Gastroesophageal sphincter (tissue), 3 donors: ENCODE measurements at regions not wholly inside any gene's neighbourhood (a gene's known extent, or its start where the extent isn't known, plus 50 kb on each side); places are given as distances from the start of the nearest gene placed in this dataset.
"Not testable (repeated sequence)": the region's sequence is repeated elsewhere in the genome, so short reads cannot be mapped to it uniquely, and the experiment has no call there.

Experiments used
- EP300 ChIP-seq: sonication (generic); formaldehyde crosslinking; IDR thresholded peaks from one replicate; pipeline ENCODE4 v1.6.1; 2017; ENCODE audit warnings: antibody characterized with exemption, mild to moderate bottlenecking
- POLR2A ChIP-seq, 2 donors: fragments of 450-650 bp; IDR thresholded peaks; one replicate each; pipeline ENCODE4 v1.6.1; 2017; ENCODE audit warnings: antibody characterized with exemption in 2 of 2, mild to moderate bottlenecking in 2 of 2, moderate library complexity in 1 of 2
- TF ChIP-seq, protein P1 (sequence below), 4 experiments: fragments of 200-600 bp in 2 of 4; fragments of 450-650 bp in 2 of 4; sonication (generic) in 1 of 4; IDR thresholded peaks; one replicate each; pipeline ENCODE4 v1.5.1; 2017 to 2019; ENCODE audit warnings: antibody characterized with exemption in 4 of 4, mild to moderate bottlenecking in 2 of 4, moderate library complexity in 2 of 4

DNA sequence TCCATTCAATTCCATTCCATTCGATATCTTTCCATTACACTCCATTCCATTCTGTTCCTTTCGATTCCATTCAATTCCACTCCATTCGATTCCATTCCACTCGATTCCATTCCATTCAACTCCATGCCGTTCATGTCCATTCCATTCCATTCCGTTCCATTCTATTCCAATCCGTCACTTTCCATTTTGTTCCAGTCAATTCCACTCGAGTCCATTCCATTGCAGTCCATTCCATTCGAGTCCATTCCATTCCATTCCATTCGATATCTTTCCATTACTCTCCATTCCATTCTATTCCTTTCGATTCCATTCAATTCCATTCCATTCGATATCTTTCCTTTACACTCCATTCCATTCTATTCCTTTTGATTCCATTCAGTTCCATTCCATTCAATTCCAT is 2592.9 kb upstream of the TPTE start:
- TF ChIP-seq, protein P1, sequence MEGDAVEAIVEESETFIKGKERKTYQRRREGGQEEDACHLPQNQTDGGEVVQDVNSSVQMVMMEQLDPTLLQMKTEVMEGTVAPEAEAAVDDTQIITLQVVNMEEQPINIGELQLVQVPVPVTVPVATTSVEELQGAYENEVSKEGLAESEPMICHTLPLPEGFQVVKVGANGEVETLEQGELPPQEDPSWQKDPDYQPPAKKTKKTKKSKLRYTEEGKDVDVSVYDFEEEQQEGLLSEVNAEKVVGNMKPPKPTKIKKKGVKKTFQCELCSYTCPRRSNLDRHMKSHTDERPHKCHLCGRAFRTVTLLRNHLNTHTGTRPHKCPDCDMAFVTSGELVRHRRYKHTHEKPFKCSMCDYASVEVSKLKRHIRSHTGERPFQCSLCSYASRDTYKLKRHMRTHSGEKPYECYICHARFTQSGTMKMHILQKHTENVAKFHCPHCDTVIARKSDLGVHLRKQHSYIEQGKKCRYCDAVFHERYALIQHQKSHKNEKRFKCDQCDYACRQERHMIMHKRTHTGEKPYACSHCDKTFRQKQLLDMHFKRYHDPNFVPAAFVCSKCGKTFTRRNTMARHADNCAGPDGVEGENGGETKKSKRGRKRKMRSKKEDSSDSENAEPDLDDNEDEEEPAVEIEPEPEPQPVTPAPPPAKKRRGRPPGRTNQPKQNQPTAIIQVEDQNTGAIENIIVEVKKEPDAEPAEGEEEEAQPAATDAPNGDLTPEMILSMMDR (IDR thresholded peaks at IDR 0.05) = not testable (repeated sequence)
- TF ChIP-seq EP300; POLR2A (IDR thresholded peaks at IDR 0.05): not testable (repeated sequence)
